WTC11 (cell line): ENCODE measurements at regions not wholly inside any gene's neighbourhood (a gene's known extent, or its start where the extent isn't known, plus 50 kb on each side); places are given as distances from the start of the nearest gene placed in this dataset.

ENCODE experiments used
- ATAC-seq: fragments of 200-7000 bp; cut with Tn5 transposase; 2 replicates; pipeline ENCODE4 v1.10.0; 2021; ENCODE audit warnings: mild to moderate bottlenecking, moderate library complexity
- CTCF ChIA-PET: fragments of 300-600 bp; sonication (Branson Sonifier 250); formaldehyde crosslinking; loops from one replicate; lab custom pipeline; 2021; ENCODE audit warnings: antibody characterized with exemption; lab: Charles Lee
- POLR2A ChIA-PET: fragments of 350-600 bp; sonication (Branson Sonifier 250); formaldehyde crosslinking; loops from one replicate; lab custom pipeline; 2021; ENCODE audit warnings: antibody characterized with exemption; lab: Charles Lee
- DNase-seq: peaks from one replicate; pipeline ENCODE4 v3.0.0; 2021; ENCODE audit warnings: low spot score
- H3K27ac Mint-ChIP-seq: 2 replicates; pipeline ENCODE4 v1.8.0; 2021; ENCODE audit warnings: mixed read lengths
- H3K27me3 Mint-ChIP-seq: 2 replicates; pipeline ENCODE4 v1.8.0; 2021; ENCODE audit warnings: low read depth, mild to moderate bottlenecking, moderate library complexity, mixed read lengths
- H3K36me3 Mint-ChIP-seq: 2 replicates; pipeline ENCODE4 v1.8.0; 2021; ENCODE audit warnings: mixed read lengths
- H3K4me1 Mint-ChIP-seq: 2 replicates; pipeline ENCODE4 v1.8.0; 2022; ENCODE audit warnings: mixed read lengths
- H3K4me3 Mint-ChIP-seq: 2 replicates; pipeline ENCODE4 v1.8.0; 2021; ENCODE audit warnings: mild to moderate bottlenecking, moderate library complexity, mixed read lengths
- H3K9me3 Mint-ChIP-seq: 2 replicates; pipeline ENCODE4 v1.8.0; 2021; ENCODE audit warnings: mixed read lengths
- CREM ChIP-seq: sonication (generic); formaldehyde crosslinking; IDR thresholded peaks from 2 replicates; pipeline ENCODE4 v1.8.1; 2022; ENCODE audit warnings: mild to moderate bottlenecking, missing genetic modification reagents, moderate library complexity
- GTF2I ChIP-seq: fragments of 250-450 bp; sonication (Bioruptor Pico); conservative IDR thresholded peaks from 2 replicates; pipeline ENCODE4 v1.4.0; 2021; ENCODE audit warnings: mild to moderate bottlenecking
- HMGA2 ChIP-seq: fragments of 250-450 bp; sonication (Bioruptor Pico); IDR thresholded peaks from 2 replicates; pipeline ENCODE4 v1.4.0; 2021; ENCODE audit warnings: mild to moderate bottlenecking, moderate library complexity
- IRF2 ChIP-seq: sonication (generic); formaldehyde crosslinking; IDR thresholded peaks from 2 replicates; pipeline ENCODE4 v1.8.0; 2022; ENCODE audit warnings: low read depth, missing genetic modification reagents, borderline replicate concordance
- JUN ChIP-seq: sonication (generic); formaldehyde crosslinking; IDR thresholded peaks from 2 replicates; pipeline ENCODE4 v1.8.0; 2023; ENCODE audit warnings: mild to moderate bottlenecking, missing genetic modification reagents
- KAT7 ChIP-seq: sonication (generic); formaldehyde crosslinking; IDR thresholded peaks from 2 replicates; pipeline ENCODE4 v1.8.1; 2023; ENCODE audit warnings: missing genetic modification reagents, mild to moderate bottlenecking, borderline replicate concordance
- RELA ChIP-seq: sonication (generic); formaldehyde crosslinking; IDR thresholded peaks from 2 replicates; pipeline ENCODE4 v1.8.1; 2022; ENCODE audit warnings: missing genetic modification reagents, mild to moderate bottlenecking, borderline replicate concordance
- TEAD1 ChIP-seq: sonication (generic); formaldehyde crosslinking; IDR thresholded peaks from 2 replicates; pipeline ENCODE4 v1.8.0; 2022; ENCODE audit warnings: mild to moderate bottlenecking, missing genetic modification reagents
- ZNF396 ChIP-seq: fragments of 250-450 bp; sonication (Bioruptor Pico); IDR thresholded peaks from 2 replicates; pipeline ENCODE4 v1.8.0; 2021; ENCODE audit warnings: mild to moderate bottlenecking, moderate library complexity, borderline replicate concordance
- ZNF416 ChIP-seq: fragments of 250-450 bp; sonication (Bioruptor Pico); IDR thresholded peaks from 2 replicates; pipeline ENCODE4 v1.9.0; 2021; ENCODE audit warnings: mild to moderate bottlenecking, inconsistent platforms
- TF ChIP-seq, protein P1 (sequence below): sonication (generic); formaldehyde crosslinking; IDR thresholded peaks from 2 replicates; pipeline ENCODE4 v1.8.1; 2022; ENCODE audit warnings: missing genetic modification reagents, borderline replicate concordance
- TF ChIP-seq, protein P2 (sequence below): sonication (generic); formaldehyde crosslinking; IDR thresholded peaks from 2 replicates; pipeline ENCODE4 v1.8.0; 2022; ENCODE audit warnings: missing genetic modification reagents
- TF ChIP-seq, protein P3 (sequence below): sonication (generic); formaldehyde crosslinking; IDR thresholded peaks from 2 replicates; pipeline ENCODE4 v1.8.1; 2023; ENCODE audit warnings: mild to moderate bottlenecking, moderate library complexity, missing genetic modification reagents
- TF ChIP-seq, protein P4 (sequence below): fragments of 250-450 bp; sonication (Bioruptor Pico); IDR thresholded peaks from 2 replicates; pipeline ENCODE4 v1.9.0; 2021; ENCODE audit warnings: mild to moderate bottlenecking
- TF ChIP-seq, protein P5 (sequence below): fragments of 200-600 bp; IDR thresholded peaks from 2 replicates; pipeline ENCODE4 v1.8.0; 2022; ENCODE audit warnings: antibody characterized with exemption
- TF ChIP-seq, protein P6 (sequence below): fragments of 250-450 bp; sonication (Bioruptor Pico); IDR thresholded peaks from 2 replicates; pipeline ENCODE4 v2.1.2; 2022; ENCODE audit warnings: mild to moderate bottlenecking, moderate library complexity
- TF ChIP-seq, protein P7 (sequence below): fragments of 250-450 bp; sonication (Bioruptor Pico); IDR thresholded peaks from 2 replicates; pipeline ENCODE4 v1.9.0; 2021; ENCODE audit warnings: mild to moderate bottlenecking, borderline replicate concordance
- TF ChIP-seq, protein P8 (sequence below): sonication (generic); formaldehyde crosslinking; IDR thresholded peaks from 2 replicates; pipeline ENCODE4 v1.8.0; 2022; ENCODE audit warnings: mild to moderate bottlenecking, missing genetic modification reagents
- TF ChIP-seq, protein P9 (sequence below): sonication (generic); formaldehyde crosslinking; IDR thresholded peaks from 2 replicates; pipeline ENCODE4 v1.8.1; 2023; ENCODE audit warnings: mild to moderate bottlenecking, missing genetic modification reagents

DNA sequence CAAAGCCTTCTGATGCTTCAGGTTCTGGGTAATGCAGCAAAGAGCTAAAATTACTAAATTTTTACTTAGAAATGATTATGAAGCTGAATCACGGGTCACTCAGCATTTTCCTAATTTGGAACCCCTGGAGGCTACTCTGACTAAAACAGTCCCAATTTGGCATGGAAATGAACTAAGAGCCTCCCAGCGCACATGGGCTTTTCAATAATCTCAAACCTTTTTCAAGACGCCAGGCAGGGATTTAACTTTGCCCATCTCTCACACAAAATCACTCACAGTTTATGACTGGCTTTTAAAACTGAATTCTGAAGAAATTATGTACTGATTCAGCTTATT, 68.3 kb downstream of the LLPH start:
- no peaks in the 10 kb centered on the region for H3K27me3 Mint-ChIP-seq
- TF ChIP-seq IRF2 (CRISPR knock-in tag) (no peak), TEAD1 (CRISPR knock-in tag) (no peak), ZNF416 (CRISPR knock-in tag) (no peak), HMGA2 (no peak), GTF2I (CRISPR knock-in tag) (no peak), KAT7 (CRISPR knock-in tag) (no peak), CREM (CRISPR knock-in tag) (no peak), ZNF396 (CRISPR knock-in tag) (no peak), JUN (CRISPR knock-in tag) (no peak), RELA (CRISPR knock-in tag) (no peak)
- TF ChIP-seq, protein P1, sequence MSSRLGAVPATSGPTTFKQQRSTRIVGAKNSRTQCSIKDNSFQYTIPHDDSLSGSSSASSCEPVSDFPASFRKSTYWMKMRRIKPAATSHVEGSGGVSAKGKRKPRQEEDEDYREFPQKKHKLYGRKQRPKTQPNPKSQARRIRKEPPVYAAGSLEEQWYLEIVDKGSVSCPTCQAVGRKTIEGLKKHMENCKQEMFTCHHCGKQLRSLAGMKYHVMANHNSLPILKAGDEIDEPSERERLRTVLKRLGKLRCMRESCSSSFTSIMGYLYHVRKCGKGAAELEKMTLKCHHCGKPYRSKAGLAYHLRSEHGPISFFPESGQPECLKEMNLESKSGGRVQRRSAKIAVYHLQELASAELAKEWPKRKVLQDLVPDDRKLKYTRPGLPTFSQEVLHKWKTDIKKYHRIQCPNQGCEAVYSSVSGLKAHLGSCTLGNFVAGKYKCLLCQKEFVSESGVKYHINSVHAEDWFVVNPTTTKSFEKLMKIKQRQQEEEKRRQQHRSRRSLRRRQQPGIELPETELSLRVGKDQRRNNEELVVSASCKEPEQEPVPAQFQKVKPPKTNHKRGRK (CRISPR knock-in tag): no peak
- TF ChIP-seq, protein P2, sequence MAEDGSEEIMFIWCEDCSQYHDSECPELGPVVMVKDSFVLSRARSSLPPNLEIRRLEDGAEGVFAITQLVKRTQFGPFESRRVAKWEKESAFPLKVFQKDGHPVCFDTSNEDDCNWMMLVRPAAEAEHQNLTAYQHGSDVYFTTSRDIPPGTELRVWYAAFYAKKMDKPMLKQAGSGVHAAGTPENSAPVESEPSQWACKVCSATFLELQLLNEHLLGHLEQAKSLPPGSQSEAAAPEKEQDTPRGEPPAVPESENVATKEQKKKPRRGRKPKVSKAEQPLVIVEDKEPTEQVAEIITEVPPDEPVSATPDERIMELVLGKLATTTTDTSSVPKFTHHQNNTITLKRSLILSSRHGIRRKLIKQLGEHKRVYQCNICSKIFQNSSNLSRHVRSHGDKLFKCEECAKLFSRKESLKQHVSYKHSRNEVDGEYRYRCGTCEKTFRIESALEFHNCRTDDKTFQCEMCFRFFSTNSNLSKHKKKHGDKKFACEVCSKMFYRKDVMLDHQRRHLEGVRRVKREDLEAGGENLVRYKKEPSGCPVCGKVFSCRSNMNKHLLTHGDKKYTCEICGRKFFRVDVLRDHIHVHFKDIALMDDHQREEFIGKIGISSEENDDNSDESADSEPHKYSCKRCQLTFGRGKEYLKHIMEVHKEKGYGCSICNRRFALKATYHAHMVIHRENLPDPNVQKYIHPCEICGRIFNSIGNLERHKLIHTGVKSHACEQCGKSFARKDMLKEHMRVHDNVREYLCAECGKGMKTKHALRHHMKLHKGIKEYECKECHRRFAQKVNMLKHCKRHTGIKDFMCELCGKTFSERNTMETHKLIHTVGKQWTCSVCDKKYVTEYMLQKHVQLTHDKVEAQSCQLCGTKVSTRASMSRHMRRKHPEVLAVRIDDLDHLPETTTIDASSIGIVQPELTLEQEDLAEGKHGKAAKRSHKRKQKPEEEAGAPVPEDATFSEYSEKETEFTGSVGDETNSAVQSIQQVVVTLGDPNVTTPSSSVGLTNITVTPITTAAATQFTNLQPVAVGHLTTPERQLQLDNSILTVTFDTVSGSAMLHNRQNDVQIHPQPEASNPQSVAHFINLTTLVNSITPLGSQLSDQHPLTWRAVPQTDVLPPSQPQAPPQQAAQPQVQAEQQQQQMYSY: no peak
- TF ChIP-seq, protein P3, sequence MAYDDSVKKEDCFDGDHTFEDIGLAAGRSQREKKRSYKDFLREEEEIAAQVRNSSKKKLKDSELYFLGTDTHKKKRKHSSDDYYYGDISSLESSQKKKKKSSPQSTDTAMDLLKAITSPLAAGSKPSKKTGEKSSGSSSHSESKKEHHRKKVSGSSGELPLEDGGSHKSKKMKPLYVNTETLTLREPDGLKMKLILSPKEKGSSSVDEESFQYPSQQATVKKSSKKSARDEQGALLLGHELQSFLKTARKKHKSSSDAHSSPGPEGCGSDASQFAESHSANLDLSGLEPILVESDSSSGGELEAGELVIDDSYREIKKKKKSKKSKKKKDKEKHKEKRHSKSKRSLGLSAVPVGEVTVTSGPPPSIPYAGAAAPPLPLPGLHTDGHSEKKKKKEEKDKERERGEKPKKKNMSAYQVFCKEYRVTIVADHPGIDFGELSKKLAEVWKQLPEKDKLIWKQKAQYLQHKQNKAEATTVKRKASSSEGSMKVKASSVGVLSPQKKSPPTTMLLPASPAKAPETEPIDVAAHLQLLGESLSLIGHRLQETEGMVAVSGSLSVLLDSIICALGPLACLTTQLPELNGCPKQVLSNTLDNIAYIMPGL (CRISPR knock-in tag): no peak
- TF ChIP-seq, protein P4, sequence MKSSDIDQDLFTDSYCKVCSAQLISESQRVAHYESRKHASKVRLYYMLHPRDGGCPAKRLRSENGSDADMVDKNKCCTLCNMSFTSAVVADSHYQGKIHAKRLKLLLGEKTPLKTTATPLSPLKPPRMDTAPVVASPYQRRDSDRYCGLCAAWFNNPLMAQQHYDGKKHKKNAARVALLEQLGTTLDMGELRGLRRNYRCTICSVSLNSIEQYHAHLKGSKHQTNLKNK: no peak
- TF ChIP-seq, protein P5, sequence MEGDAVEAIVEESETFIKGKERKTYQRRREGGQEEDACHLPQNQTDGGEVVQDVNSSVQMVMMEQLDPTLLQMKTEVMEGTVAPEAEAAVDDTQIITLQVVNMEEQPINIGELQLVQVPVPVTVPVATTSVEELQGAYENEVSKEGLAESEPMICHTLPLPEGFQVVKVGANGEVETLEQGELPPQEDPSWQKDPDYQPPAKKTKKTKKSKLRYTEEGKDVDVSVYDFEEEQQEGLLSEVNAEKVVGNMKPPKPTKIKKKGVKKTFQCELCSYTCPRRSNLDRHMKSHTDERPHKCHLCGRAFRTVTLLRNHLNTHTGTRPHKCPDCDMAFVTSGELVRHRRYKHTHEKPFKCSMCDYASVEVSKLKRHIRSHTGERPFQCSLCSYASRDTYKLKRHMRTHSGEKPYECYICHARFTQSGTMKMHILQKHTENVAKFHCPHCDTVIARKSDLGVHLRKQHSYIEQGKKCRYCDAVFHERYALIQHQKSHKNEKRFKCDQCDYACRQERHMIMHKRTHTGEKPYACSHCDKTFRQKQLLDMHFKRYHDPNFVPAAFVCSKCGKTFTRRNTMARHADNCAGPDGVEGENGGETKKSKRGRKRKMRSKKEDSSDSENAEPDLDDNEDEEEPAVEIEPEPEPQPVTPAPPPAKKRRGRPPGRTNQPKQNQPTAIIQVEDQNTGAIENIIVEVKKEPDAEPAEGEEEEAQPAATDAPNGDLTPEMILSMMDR: no peak
- TF ChIP-seq, protein P6, sequence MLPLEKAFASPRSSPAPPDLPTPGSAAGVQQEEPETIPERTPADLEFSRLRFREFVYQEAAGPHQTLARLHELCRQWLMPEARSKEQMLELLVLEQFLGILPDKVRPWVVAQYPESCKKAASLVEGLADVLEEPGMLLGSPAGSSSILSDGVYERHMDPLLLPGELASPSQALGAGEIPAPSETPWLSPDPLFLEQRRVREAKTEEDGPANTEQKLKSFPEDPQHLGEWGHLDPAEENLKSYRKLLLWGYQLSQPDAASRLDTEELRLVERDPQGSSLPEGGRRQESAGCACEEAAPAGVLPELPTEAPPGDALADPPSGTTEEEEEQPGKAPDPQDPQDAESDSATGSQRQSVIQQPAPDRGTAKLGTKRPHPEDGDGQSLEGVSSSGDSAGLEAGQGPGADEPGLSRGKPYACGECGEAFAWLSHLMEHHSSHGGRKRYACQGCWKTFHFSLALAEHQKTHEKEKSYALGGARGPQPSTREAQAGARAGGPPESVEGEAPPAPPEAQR (CRISPR knock-in tag): no peak
- TF ChIP-seq, protein P7, sequence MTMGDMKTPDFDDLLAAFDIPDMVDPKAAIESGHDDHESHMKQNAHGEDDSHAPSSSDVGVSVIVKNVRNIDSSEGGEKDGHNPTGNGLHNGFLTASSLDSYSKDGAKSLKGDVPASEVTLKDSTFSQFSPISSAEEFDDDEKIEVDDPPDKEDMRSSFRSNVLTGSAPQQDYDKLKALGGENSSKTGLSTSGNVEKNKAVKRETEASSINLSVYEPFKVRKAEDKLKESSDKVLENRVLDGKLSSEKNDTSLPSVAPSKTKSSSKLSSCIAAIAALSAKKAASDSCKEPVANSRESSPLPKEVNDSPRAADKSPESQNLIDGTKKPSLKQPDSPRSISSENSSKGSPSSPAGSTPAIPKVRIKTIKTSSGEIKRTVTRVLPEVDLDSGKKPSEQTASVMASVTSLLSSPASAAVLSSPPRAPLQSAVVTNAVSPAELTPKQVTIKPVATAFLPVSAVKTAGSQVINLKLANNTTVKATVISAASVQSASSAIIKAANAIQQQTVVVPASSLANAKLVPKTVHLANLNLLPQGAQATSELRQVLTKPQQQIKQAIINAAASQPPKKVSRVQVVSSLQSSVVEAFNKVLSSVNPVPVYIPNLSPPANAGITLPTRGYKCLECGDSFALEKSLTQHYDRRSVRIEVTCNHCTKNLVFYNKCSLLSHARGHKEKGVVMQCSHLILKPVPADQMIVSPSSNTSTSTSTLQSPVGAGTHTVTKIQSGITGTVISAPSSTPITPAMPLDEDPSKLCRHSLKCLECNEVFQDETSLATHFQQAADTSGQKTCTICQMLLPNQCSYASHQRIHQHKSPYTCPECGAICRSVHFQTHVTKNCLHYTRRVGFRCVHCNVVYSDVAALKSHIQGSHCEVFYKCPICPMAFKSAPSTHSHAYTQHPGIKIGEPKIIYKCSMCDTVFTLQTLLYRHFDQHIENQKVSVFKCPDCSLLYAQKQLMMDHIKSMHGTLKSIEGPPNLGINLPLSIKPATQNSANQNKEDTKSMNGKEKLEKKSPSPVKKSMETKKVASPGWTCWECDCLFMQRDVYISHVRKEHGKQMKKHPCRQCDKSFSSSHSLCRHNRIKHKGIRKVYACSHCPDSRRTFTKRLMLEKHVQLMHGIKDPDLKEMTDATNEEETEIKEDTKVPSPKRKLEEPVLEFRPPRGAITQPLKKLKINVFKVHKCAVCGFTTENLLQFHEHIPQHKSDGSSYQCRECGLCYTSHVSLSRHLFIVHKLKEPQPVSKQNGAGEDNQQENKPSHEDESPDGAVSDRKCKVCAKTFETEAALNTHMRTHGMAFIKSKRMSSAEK (CRISPR knock-in tag): no peak
- TF ChIP-seq, protein P8, sequence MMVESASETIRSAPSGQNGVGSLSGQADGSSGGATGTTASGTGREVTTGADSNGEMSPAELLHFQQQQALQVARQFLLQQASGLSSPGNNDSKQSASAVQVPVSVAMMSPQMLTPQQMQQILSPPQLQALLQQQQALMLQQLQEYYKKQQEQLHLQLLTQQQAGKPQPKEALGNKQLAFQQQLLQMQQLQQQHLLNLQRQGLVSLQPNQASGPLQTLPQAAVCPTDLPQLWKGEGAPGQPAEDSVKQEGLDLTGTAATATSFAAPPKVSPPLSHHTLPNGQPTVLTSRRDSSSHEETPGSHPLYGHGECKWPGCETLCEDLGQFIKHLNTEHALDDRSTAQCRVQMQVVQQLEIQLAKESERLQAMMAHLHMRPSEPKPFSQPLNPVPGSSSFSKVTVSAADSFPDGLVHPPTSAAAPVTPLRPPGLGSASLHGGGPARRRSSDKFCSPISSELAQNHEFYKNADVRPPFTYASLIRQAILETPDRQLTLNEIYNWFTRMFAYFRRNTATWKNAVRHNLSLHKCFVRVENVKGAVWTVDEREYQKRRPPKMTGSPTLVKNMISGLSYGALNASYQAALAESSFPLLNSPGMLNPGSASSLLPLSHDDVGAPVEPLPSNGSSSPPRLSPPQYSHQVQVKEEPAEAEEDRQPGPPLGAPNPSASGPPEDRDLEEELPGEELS: no peak
- TF ChIP-seq, protein P9, sequence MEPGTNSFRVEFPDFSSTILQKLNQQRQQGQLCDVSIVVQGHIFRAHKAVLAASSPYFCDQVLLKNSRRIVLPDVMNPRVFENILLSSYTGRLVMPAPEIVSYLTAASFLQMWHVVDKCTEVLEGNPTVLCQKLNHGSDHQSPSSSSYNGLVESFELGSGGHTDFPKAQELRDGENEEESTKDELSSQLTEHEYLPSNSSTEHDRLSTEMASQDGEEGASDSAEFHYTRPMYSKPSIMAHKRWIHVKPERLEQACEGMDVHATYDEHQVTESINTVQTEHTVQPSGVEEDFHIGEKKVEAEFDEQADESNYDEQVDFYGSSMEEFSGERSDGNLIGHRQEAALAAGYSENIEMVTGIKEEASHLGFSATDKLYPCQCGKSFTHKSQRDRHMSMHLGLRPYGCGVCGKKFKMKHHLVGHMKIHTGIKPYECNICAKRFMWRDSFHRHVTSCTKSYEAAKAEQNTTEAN (CRISPR knock-in tag): no peak
- TF ChIP-seq, all 79 proteins: peak for 0
- ChIA-PET POLR2A (no interaction called here), CTCF (no interaction called here)
- peak overlapping the region; percentile 88 for H3K27ac Mint-ChIP-seq
- DNase-seq (no peak), ATAC-seq (no peak)
- H3K4me1 Mint-ChIP-seq: peaks cover 52% of the 10 kb centered on the region
- H3K4me3 Mint-ChIP-seq: peak overlapping the region; percentile 59
- H3K36me3 Mint-ChIP-seq: no peaks in the 10 kb centered on the region
- no peaks in the 10 kb centered on the region for H3K9me3 Mint-ChIP-seq
